ENCODE measurements at regions not wholly inside any gene's neighbourhood (a gene's known extent, or its start where the extent isn't known, plus 50 kb on each side); places are given as distances from the start of the nearest gene placed in this dataset.

GRCh38 chr1:216953495-216953894, 230.3 kb upstream of the ESRRG start:
- no peak for TF ChIP-seq CTCF (conservative IDR thresholded peaks at IDR 0.05 in 1 of 2, IDR thresholded peaks at IDR 0.05 in 1 of 2; ENCODE audit: low read depth in 1 of 2, low read length in 2 of 2)
- TF ChIP-seq EZH2 (IDR thresholded peaks at IDR 0.05; ENCODE audit: low read length, missing control alignments): no peak

All from fibroblast of lung (primary cell).